ENCODE measurements at regions not wholly inside any gene's neighbourhood (a gene's known extent, or its start where the extent isn't known, plus 50 kb on each side); places are given as distances from the start of the nearest gene placed in this dataset.

GRCh38 chrX:26347171-26347570, 131.2 kb downstream of the MAGEB5 start:
- no peak for DNase-seq

GRCh38 chrX:26334232-26334631, 118.3 kb downstream of the MAGEB5 start:
- DNase-seq = no peak

GRCh38 chrX:26328608-26329319, 112.8 kb downstream of the MAGEB5 start:
- DNase-seq = no peak

GRCh38 chrX:26309262-26309661, 93.3 kb downstream of the MAGEB5 start:
- no peak for DNase-seq

- no peak for DNase-seq
Measured at GRCh38 chrX:26295425-26295824, 79.5 kb downstream of the MAGEB5 start.

GRCh38 chrX:26286836-26287235, 70.9 kb downstream of the MAGEB5 start:
- DNase-seq = no peak

Data from stimulated activated CD4-positive, alpha-beta T cell treated with anti-CD3 and anti-CD28 coated beads, Interleukin-2, amount 100 ng/mL, for 48 hours (primary cell).